H1 (cell line): ENCODE measurements at regions not wholly inside any gene's neighbourhood (a gene's known extent, or its start where the extent isn't known, plus 50 kb on each side); places are given as distances from the start of the nearest gene placed in this dataset.

Source experiments
- CTCF ChIA-PET: fragments of 300-600 bp; sonication (Branson Sonifier 250); formaldehyde crosslinking; loops from one replicate; lab custom pipeline; 2021; ENCODE audit not compliant: partially characterized antibody; lab: Charles Lee
- POLR2A ChIA-PET: fragments of 300-600 bp; sonication (Branson Sonifier 250); formaldehyde crosslinking; loops from one replicate; lab custom pipeline; 2021; ENCODE audit warnings: inconsistent platforms; ENCODE audit not compliant: partially characterized antibody; lab: Charles Lee
- DNase-seq, 2 experiments: peaks; one replicate each; pipeline versions ENCODE4 v3.0.0 to v3.0.0-alpha.2; 2010 to 2022; ENCODE audit warnings: low spot score in 2 of 2, low read depth in 1 of 2, mixed read lengths in 1 of 2
- FAIRE-seq: peaks from 2 replicates; lab custom pipeline; 2011; peaks lifted over from hg19 to GRCh38; lab: Jason Lieb, UNC
- H2AFZ ChIP-seq: 2 replicates; pipeline ENCODE4 v1.8.1; 2012; ENCODE audit warnings: low read length, inconsistent platforms
- H2AK5ac ChIP-seq: 2 replicates; pipeline ENCODE4 v1.6.1; 2013; ENCODE audit warnings: low read depth, low read length
- H2BK120ac ChIP-seq: replicated peaks from 2 replicates; pipeline ENCODE3; 2013; ENCODE audit warnings: low read depth, low read length, inconsistent platforms
- H2BK12ac ChIP-seq: 2 replicates; pipeline ENCODE4 v1.6.1; 2013; ENCODE audit warnings: low read depth, low read length
- H2BK15ac ChIP-seq: 2 replicates; pipeline ENCODE4 v1.6.1; 2013; ENCODE audit warnings: low read length
- H2BK20ac ChIP-seq: 2 replicates; pipeline ENCODE4 v1.6.1; 2013; ENCODE audit warnings: low read length
- H2BK5ac ChIP-seq: 2 replicates; pipeline ENCODE4 v1.6.1; 2013; ENCODE audit warnings: low read depth, low read length
- H3K14ac ChIP-seq: 2 replicates; pipeline ENCODE4 v1.6.1; 2013; ENCODE audit warnings: inconsistent platforms; ENCODE audit not compliant: insufficient read length
- H3K18ac ChIP-seq: 2 replicates; pipeline ENCODE4 v1.6.1; 2013; ENCODE audit warnings: low read length; ENCODE audit errors: extremely low read depth
- H3K23ac ChIP-seq: 2 replicates; pipeline ENCODE4 v1.6.1; 2013; ENCODE audit warnings: inconsistent platforms; ENCODE audit not compliant: insufficient read length
- H3K23me2 ChIP-seq: 2 replicates; pipeline ENCODE4 v1.6.1; 2013; ENCODE audit warnings: low read depth, low read length
- H3K27ac ChIP-seq: 2 replicates; pipeline ENCODE4 v1.6.1; 2011; ENCODE audit warnings: low read depth, low read length, inconsistent platforms
- H3K27me3 ChIP-seq, 4 experiments: replicated peaks in 1 of 4; 1 replicate in 1 of 4; 2 replicates in 3 of 4; pipeline versions ENCODE4 v1.6.1 to v1.8.1; 2011 to 2013; ENCODE audit warnings: low read length in 3 of 4, mild to moderate bottlenecking in 3 of 4, inconsistent platforms in 2 of 4, mixed read lengths in 2 of 4, moderate library complexity in 1 of 4; ENCODE audit not compliant: control insufficient read depth in 3 of 4, insufficient read depth in 3 of 4; ENCODE audit errors: extremely low read depth in 1 of 4
- H3K36me3 ChIP-seq, 4 experiments: 2 replicates each; pipeline versions ENCODE4 v1.6.1 to v1.8.1; 2011 to 2013; ENCODE audit warnings: mild to moderate bottlenecking in 4 of 4, low read length in 3 of 4, moderate library complexity in 2 of 4, control low read depth in 1 of 4, inconsistent platforms in 1 of 4; ENCODE audit not compliant: insufficient read depth in 4 of 4, control insufficient read depth in 2 of 4
- H3K4ac ChIP-seq: replicated peaks from 2 replicates; pipeline ENCODE3; 2013; ENCODE audit warnings: low read length, low read depth, mixed read lengths, inconsistent platforms; ENCODE audit not compliant: insufficient read length
- H3K4me1 ChIP-seq, 4 experiments: replicated peaks in 1 of 4; 1 replicate in 1 of 4; 2 replicates in 3 of 4; pipeline versions ENCODE4 v1.6.1 to v1.8.1; 2011 to 2013; ENCODE audit warnings: low read length in 3 of 4, inconsistent platforms in 2 of 4, mixed read lengths in 1 of 4; ENCODE audit not compliant: insufficient read depth in 4 of 4, control insufficient read depth in 3 of 4
- H3K4me2 ChIP-seq, 2 experiments: 2 replicates each; pipeline versions ENCODE4 v1.6.1 to v1.8.1; 2011 to 2013; ENCODE audit warnings: low read depth in 2 of 2, low read length in 2 of 2, control low read depth in 1 of 2, inconsistent platforms in 1 of 2, mild to moderate bottlenecking in 1 of 2; ENCODE audit not compliant: insufficient read depth in 1 of 2
- H3K4me3 ChIP-seq, 4 experiments: fragments of 200-600, 300-600 bp in 1 of 4; sonication (generic), shearing (Covaris generic), sonication (Bioruptor Twin) in 1 of 4; 2 replicates each; pipeline versions ENCODE4 v1.5.1 to v1.8.1; 2011 to 2016; ENCODE audit warnings: low read length in 4 of 4, low read depth in 3 of 4, control low read depth in 2 of 4, inconsistent platforms in 2 of 4, mild to moderate bottlenecking in 2 of 4, mixed read lengths in 1 of 4, moderate library complexity in 1 of 4; ENCODE audit not compliant: insufficient read depth in 2 of 4; ENCODE audit errors: extremely low read depth in 1 of 4
- H3K56ac ChIP-seq: replicated peaks from 2 replicates; pipeline ENCODE3; 2013; ENCODE audit warnings: low read depth, mild to moderate bottlenecking, mixed read lengths, low read length, inconsistent platforms; ENCODE audit not compliant: insufficient read length
- H3K79me1 ChIP-seq: 2 replicates; pipeline ENCODE4 v1.6.1; 2013; ENCODE audit warnings: low read depth, low read length, control low read depth
- H3K79me2 ChIP-seq, 2 experiments: 2 replicates each; pipeline versions ENCODE4 v1.6.1 to v1.8.1; 2012 to 2013; ENCODE audit warnings: low read length in 2 of 2, mild to moderate bottlenecking in 2 of 2, inconsistent platforms in 1 of 2; ENCODE audit not compliant: insufficient read depth in 2 of 2, control insufficient read depth in 1 of 2
- H3K9ac ChIP-seq, 4 experiments: replicated peaks in 1 of 4; 1 replicate in 1 of 4; 2 replicates in 3 of 4; pipeline versions ENCODE4 v1.6.1 to v1.8.1; 2011 to 2013; ENCODE audit warnings: low read depth in 3 of 4, low read length in 3 of 4, control low read depth in 2 of 4, mild to moderate bottlenecking in 2 of 4, moderate library complexity in 2 of 4, inconsistent platforms in 1 of 4; ENCODE audit errors: extremely low read depth in 1 of 4
- H3K9me3 ChIP-seq, 2 experiments: 2 replicates each; pipeline versions ENCODE4 v1.6.1 to v1.8.1; 2012 to 2013; ENCODE audit warnings: mild to moderate bottlenecking in 2 of 2, moderate library complexity in 2 of 2, control low read depth in 1 of 2, inconsistent platforms in 1 of 2, low read depth in 1 of 2, low read length in 1 of 2, mixed read lengths in 1 of 2; ENCODE audit not compliant: insufficient read depth in 2 of 2
- H4K20me1 ChIP-seq, 2 experiments: replicated peaks in 1 of 2; 2 replicates each; pipeline versions ENCODE3 to v1.8.1; 2011 to 2013; ENCODE audit warnings: inconsistent platforms in 2 of 2, low read length in 2 of 2, mild to moderate bottlenecking in 1 of 2; ENCODE audit not compliant: insufficient read depth in 2 of 2, control insufficient read depth in 1 of 2
- H4K5ac ChIP-seq: 2 replicates; pipeline ENCODE4 v1.6.1; 2013; ENCODE audit warnings: low read length, low read depth, mixed read lengths, inconsistent platforms; ENCODE audit not compliant: insufficient read length
- H4K8ac ChIP-seq: 2 replicates; pipeline ENCODE4 v1.8.0; 2013; ENCODE audit warnings: mild to moderate bottlenecking, moderate library complexity, low read length, inconsistent platforms; ENCODE audit not compliant: insufficient read depth; ENCODE audit errors: extremely low read depth
- H4K91ac ChIP-seq: replicated peaks from 2 replicates; pipeline ENCODE3; 2013; ENCODE audit warnings: low read length, mixed read lengths, inconsistent platforms; ENCODE audit not compliant: insufficient read length
- KDM1A ChIP-seq: fragments of 200-600, 300-600 bp; sonication (generic); IDR thresholded peaks from 2 replicates; pipeline ENCODE4 v1.7.1; 2016; ENCODE audit warnings: mild to moderate bottlenecking, low read length, borderline replicate concordance
- NANOG ChIP-seq: IDR thresholded peaks from 2 replicates; pipeline ENCODE4 v1.6.1; 2011; ENCODE audit warnings: low read length, low read depth, mild to moderate bottlenecking, inconsistent platforms; ENCODE audit not compliant: insufficient read depth, poor library complexity, severe bottlenecking
- SIX5 ChIP-seq: IDR thresholded peaks from 2 replicates; pipeline ENCODE4 v1.6.1; 2011; ENCODE audit warnings: mild to moderate bottlenecking, low read depth, low read length
- SP4 ChIP-seq: IDR thresholded peaks from 2 replicates; pipeline ENCODE4 v1.6.1; 2012; ENCODE audit warnings: low read length, inconsistent platforms
- TEAD4 ChIP-seq: IDR thresholded peaks from 2 replicates; pipeline ENCODE4 v1.6.1; 2012; ENCODE audit warnings: low read depth, low read length, inconsistent platforms, mixed read lengths
- WGBS, 2 experiments: shearing (Covaris generic) in 1 of 2; methylation state at CpG; one replicate each; pipeline versions ENCODE4 v1.1.6 to v1.1.7; 2013 to 2015; ENCODE audit warnings: low lambda C conversion rate in 2 of 2, mixed read lengths in 2 of 2, inconsistent platforms in 1 of 2, low coverage in 1 of 2, missing lambda C conversion rate in 1 of 2; ENCODE audit not compliant: insufficient replicate concordance in 2 of 2, insufficient coverage in 1 of 2, insufficient read length in 1 of 2; ENCODE audit errors: extremely low coverage in 1 of 2, missing lambda C conversion rate in 1 of 2; 5-methylcytosine and 5-hydroxymethylcytosine counted together

- DNase-seq (no peak), FAIRE-seq (no peak)
- Histone ChIP-seq H2AK5ac (no peak overlapping the region), H3K27ac (no peak overlapping the region), H3K18ac (no peak overlapping the region), H3K9me3 (no peaks in the 10 kb centered on the region), H2BK15ac (no peak overlapping the region), H2BK20ac (no peak overlapping the region), H3K4me2 (no peak overlapping the region), H4K5ac (no peak overlapping the region), H2BK12ac (no peak overlapping the region), H4K20me1 (no peaks in the 10 kb centered on the region), H3K23ac (no peak overlapping the region), H3K79me2 (no peaks in the 10 kb centered on the region), H2BK120ac (no peak overlapping the region), H3K4me3 (no peak overlapping the region), H3K9ac (no peak overlapping the region), H3K56ac (no peak overlapping the region), H3K4ac (no peak overlapping the region), H4K91ac (no peak overlapping the region), H2BK5ac (no peak overlapping the region), H4K8ac (no peak overlapping the region), H2AFZ (no peak overlapping the region), H3K14ac (no peak overlapping the region), H3K79me1 (no peaks in the 10 kb centered on the region), H3K23me2 (no peaks in the 10 kb centered on the region), H3K36me3 (no peaks in the 10 kb centered on the region; a peak in 1 of 8 replicates), H3K4me1 (peaks cover 3 to 23% (median 12%) of the 10 kb centered on the region in 4 experiments; a peak in 3 of 7 replicates), H3K27me3 (no peaks in the 10 kb centered on the region)
- no peak for TF ChIP-seq KDM1A
- no peak for TF ChIP-seq TEAD4
- no peak for TF ChIP-seq NANOG
- no peak for TF ChIP-seq SP4
- TF ChIP-seq SIX5, result no peak
- CTCF ChIA-PET, result interaction anchor here (0.6 kb wide), 1 partner anchor 147 kb away, joined by 4 read pairs; no protein-coding TSS in a partner anchor
- WGBS, 2 experiments, result 87% methylated on average over 1 of the region's 1 CpG; no CpG with 5 or more reads in 1 of the 2 experiments
- POLR2A ChIA-PET, result interaction anchor here (0.7 kb wide), 1 partner anchor 22 kb away, joined by 3 read pairs; no protein-coding TSS in a partner anchor
These were observed 318.1 kb upstream of the NECTIN3 start for GRCh38 chr3:110753516-110753915.
